Stimulated activated CD8-positive, alpha-beta memory T cell treated with anti-CD3 and anti-CD28 coated beads, Interleukin-4, amount 100 ng/mL, for 4 hours (primary cell): ENCODE measurements at regions not wholly inside any gene's neighbourhood (a gene's known extent, or its start where the extent isn't known, plus 50 kb on each side); places are given as distances from the start of the nearest gene placed in this dataset.
"Not testable (repeated sequence)": the region's sequence is repeated elsewhere in the genome, so short reads cannot be mapped to it uniquely, and the experiment has no call there.

Experiments used
- DNase-seq, 2 donors: peaks; one replicate each; pipeline ENCODE4 v3.0.0-alpha.2; 2020; ENCODE audit warnings: low read depth in 2 of 2, low spot score in 1 of 2

- DNase-seq = no peak
Measured at GRCh38 chr6:6479785-6480184, 108.7 kb upstream of the LY86 start.

GRCh38 chr6:6482256-6482655, 106.3 kb upstream of the LY86 start:
- no peak for DNase-seq

GRCh38 chr6:6483168-6483567, 105.4 kb upstream of the LY86 start:
- no peak for DNase-seq

GRCh38 chr6:6483733-6484132, 104.8 kb upstream of the LY86 start:
- DNase-seq = no peak

GRCh38 chr6:6484681-6485080, 103.8 kb upstream of the LY86 start:
- DNase-seq = no peak

GRCh38 chr6:6486595-6486994, 101.9 kb upstream of the LY86 start:
- DNase-seq = no peak

GRCh38 chr6:6491761-6492160, 96.8 kb upstream of the LY86 start:
- DNase-seq = no peak

GRCh38 chr6:6492675-6493074, 95.8 kb upstream of the LY86 start:
- DNase-seq = no peak

GRCh38 chr6:6494139-6494538, 94.4 kb upstream of the LY86 start:
- not testable (repeated sequence) for DNase-seq

GRCh38 chr6:6494677-6495076, 93.8 kb upstream of the LY86 start:
- DNase-seq = no peak

GRCh38 chr6:6495851-6496250, 92.7 kb upstream of the LY86 start:
- no peak for DNase-seq

GRCh38 chr6:6497541-6497940, 91.0 kb upstream of the LY86 start:
- no peak for DNase-seq

- no peak for DNase-seq
Measured at GRCh38 chr6:6497976-6498375, 90.5 kb upstream of the LY86 start.

GRCh38 chr6:6503191-6503590, 85.3 kb upstream of the LY86 start:
- DNase-seq = no peak

- no peak for DNase-seq
Measured at GRCh38 chr6:6505111-6505510, 83.4 kb upstream of the LY86 start.

GRCh38 chr6:6508643-6509042, 79.9 kb upstream of the LY86 start:
- no peak for DNase-seq

- DNase-seq = no peak
Measured at GRCh38 chr6:6509284-6509683, 79.2 kb upstream of the LY86 start.

GRCh38 chr6:6512711-6513110, 75.8 kb upstream of the LY86 start:
- DNase-seq = no peak

GRCh38 chr6:6515691-6516607, 72.6 kb upstream of the LY86 start:
- DNase-seq = peak; percentile 14 to 24

GRCh38 chr6:6516666-6517458, 71.7 kb upstream of the LY86 start:
- no peak for DNase-seq

GRCh38 chr6:6518631-6519427, 69.7 kb upstream of the LY86 start:
- no peak for DNase-seq
